IMR-90 (cell line): ENCODE measurements at regions not wholly inside any gene's neighbourhood (a gene's known extent, or its start where the extent isn't known, plus 50 kb on each side); places are given as distances from the start of the nearest gene placed in this dataset.

ENCODE experiments used
- ATAC-seq: fragments of 200-7000 bp; cut with Tn5 transposase; 2 replicates; pipeline ENCODE4 v1.9.1; 2020; ENCODE audit warnings: low read depth, mild to moderate bottlenecking, moderate library complexity
- BruUV-seq: library from RNA; stranded (reverse); fragments of 400-500 nt; replicated peaks from 2 replicates; lab custom pipeline; 2021; lab: Mats Ljungman, UMichigan
- CTCF ChIA-PET: fragments of 300-600 bp; formaldehyde crosslinking; extraction: SDS; loops from one replicate; lab custom pipeline; 2021; ENCODE audit warnings: antibody characterized with exemption; lab: Yijun Ruan, JAX
- POLR2A ChIA-PET: fragments of 300-600 bp; sonication (Branson Sonifier 250); formaldehyde crosslinking; loops from one replicate; lab custom pipeline; 2022; ENCODE audit warnings: antibody characterized with exemption; ENCODE audit not compliant: unreplicated experiment; lab: Charles Lee
- DNase-seq: peaks from one replicate; pipeline ENCODE4 v3.0.0; 2013
- H2AFZ ChIP-seq: replicated peaks from 2 replicates; pipeline ENCODE3; 2013; ENCODE audit warnings: low read length, mild to moderate bottlenecking; ENCODE audit not compliant: poor library complexity
- H2AK5ac ChIP-seq: 2 replicates; pipeline ENCODE4 v1.6.1; 2013; ENCODE audit warnings: low read depth, low read length, inconsistent platforms
- H2AK9ac ChIP-seq: replicated peaks from 2 replicates; pipeline ENCODE3; 2013; ENCODE audit warnings: mild to moderate bottlenecking, low read depth, low read length, moderate library complexity; ENCODE audit not compliant: poor library complexity
- H2BK120ac ChIP-seq: 2 replicates; pipeline ENCODE4 v1.6.1; 2013; ENCODE audit warnings: low read depth, low read length, inconsistent platforms
- H2BK15ac ChIP-seq: 3 replicates; pipeline ENCODE4 v1.6.1; 2013; ENCODE audit warnings: low read depth, low read length, inconsistent platforms
- H2BK20ac ChIP-seq: 2 replicates; pipeline ENCODE4 v1.6.1; 2013; ENCODE audit warnings: low read depth, mild to moderate bottlenecking, inconsistent platforms, low read length, moderate library complexity
- H2BK5ac ChIP-seq: 2 replicates; pipeline ENCODE4 v1.6.1; 2013; ENCODE audit warnings: mild to moderate bottlenecking, low read depth, low read length, inconsistent platforms; ENCODE audit not compliant: poor library complexity, severe bottlenecking
- H3K14ac ChIP-seq: replicated peaks from 2 replicates; pipeline ENCODE4 v1.6.1; 2013; ENCODE audit warnings: low read depth, low read length, inconsistent platforms
- H3K18ac ChIP-seq: 2 replicates; pipeline ENCODE4 v1.6.1; 2013; ENCODE audit warnings: low read depth, low read length, control low read depth
- H3K23ac ChIP-seq: 2 replicates; pipeline ENCODE4 v1.6.1; 2013; ENCODE audit warnings: low read depth, low read length, inconsistent platforms
- H3K27ac ChIP-seq: 2 replicates; pipeline ENCODE4 v1.5.1; 2013; ENCODE audit warnings: mild to moderate bottlenecking, control low read depth, low read length; ENCODE audit not compliant: insufficient read depth
- H3K27me3 ChIP-seq: 2 replicates; pipeline ENCODE4 v1.6.1; 2013; ENCODE audit warnings: low read length; ENCODE audit not compliant: control insufficient read depth, insufficient read depth
- H3K36me3 ChIP-seq: 2 replicates; pipeline ENCODE4 v1.6.1; 2013; ENCODE audit warnings: low read length, mixed read lengths; ENCODE audit not compliant: control insufficient read depth, insufficient read depth
- H3K4ac ChIP-seq: 2 replicates; pipeline ENCODE4 v1.6.1; 2013; ENCODE audit warnings: low read depth, low read length, inconsistent platforms
- H3K4me1 ChIP-seq: 2 replicates; pipeline ENCODE4 v1.6.1; 2013; ENCODE audit warnings: low read length, mixed read lengths; ENCODE audit not compliant: control insufficient read depth, insufficient read depth
- H3K4me2 ChIP-seq: 2 replicates; pipeline ENCODE4 v1.6.1; 2013; ENCODE audit warnings: low read depth, mild to moderate bottlenecking, control low read depth, low read length, moderate library complexity
- H3K4me3 ChIP-seq: 2 replicates; pipeline ENCODE4 v1.5.1; 2013; ENCODE audit warnings: low read depth, mild to moderate bottlenecking, control low read depth, low read length, moderate library complexity; ENCODE audit not compliant: insufficient read depth
- H3K56ac ChIP-seq: 2 replicates; pipeline ENCODE4 v1.6.1; 2013; ENCODE audit warnings: low read length, inconsistent platforms; ENCODE audit not compliant: insufficient read depth; ENCODE audit errors: extremely low read depth
- H3K79me1 ChIP-seq, 2 experiments: 2 replicates each; pipeline ENCODE4 v1.6.1; 2013; ENCODE audit warnings: low read length in 2 of 2, inconsistent platforms in 1 of 2, low read depth in 1 of 2
- H3K9ac ChIP-seq: 2 replicates; pipeline ENCODE4 v1.6.1; 2013; ENCODE audit warnings: low read depth, low read length, control low read depth
- H3K9me1 ChIP-seq: 2 replicates; pipeline ENCODE4 v1.6.1; 2013; ENCODE audit warnings: low read length, inconsistent platforms; ENCODE audit not compliant: insufficient read depth
- H3K9me3 ChIP-seq: 2 replicates; pipeline ENCODE4 v1.6.1; 2013; ENCODE audit warnings: low read length; ENCODE audit not compliant: control insufficient read depth, insufficient read depth
- H4K20me1 ChIP-seq: 2 replicates; pipeline ENCODE4 v1.6.1; 2013; ENCODE audit warnings: low read length, inconsistent platforms; ENCODE audit not compliant: insufficient read depth
- H4K5ac ChIP-seq: 2 replicates; pipeline ENCODE4 v1.6.1; 2013; ENCODE audit warnings: mild to moderate bottlenecking, low read depth, low read length, control low read depth
- H4K8ac ChIP-seq, 2 experiments: 2 replicates each; pipeline ENCODE4 v1.6.1; 2013; ENCODE audit warnings: low read depth in 2 of 2, low read length in 2 of 2, control low read depth in 1 of 2, inconsistent platforms in 1 of 2
- H4K91ac ChIP-seq: 2 replicates; pipeline ENCODE4 v1.6.1; 2013; ENCODE audit warnings: low read depth, low read length, inconsistent platforms; ENCODE audit not compliant: insufficient read depth
- MAZ ChIP-seq: IDR thresholded peaks from 2 replicates; pipeline ENCODE4 v1.6.1; 2012; ENCODE audit warnings: low read depth, mild to moderate bottlenecking, low read length, improper control_type of control experiment, moderate library complexity, borderline replicate concordance
- RAD21 ChIP-seq: IDR thresholded peaks from 2 replicates; pipeline ENCODE4 v1.6.1; 2012; ENCODE audit warnings: low read length, improper control_type of control experiment
- WGBS, 2 experiments: methylation state at CpG; one replicate each; pipeline versions ENCODE4 v1.1.5 to v1.1.7; 2013; ENCODE audit warnings: missing lambda C conversion rate in 2 of 2; ENCODE audit not compliant: insufficient read length in 1 of 2; ENCODE audit errors: extremely low coverage in 2 of 2; 5-methylcytosine and 5-hydroxymethylcytosine counted together
- dilution Hi-C: fragments of 300-500 bp; cut with HindIII; formaldehyde crosslinking; loops from one replicate; pipeline ENCODE4 v1.14.3; 2018; ENCODE audit warnings: low sequenced_read_pairs; ENCODE audit not compliant: unreplicated experiment
- in situ Hi-C: fragments of 300-500 bp; cut with MboI; formaldehyde crosslinking; loops from 3 replicates; pipeline ENCODE4 v1.14.3; 2019; ENCODE audit warnings: low sequenced_read_pairs, inconsistent platforms, mixed read lengths
- intact Hi-C: fragments of 100-400 bp; cut with micrococcal nuclease; formaldehyde crosslinking; loops from 2 replicates; pipeline ENCODE4 v1.10.0; 2022

DNA sequence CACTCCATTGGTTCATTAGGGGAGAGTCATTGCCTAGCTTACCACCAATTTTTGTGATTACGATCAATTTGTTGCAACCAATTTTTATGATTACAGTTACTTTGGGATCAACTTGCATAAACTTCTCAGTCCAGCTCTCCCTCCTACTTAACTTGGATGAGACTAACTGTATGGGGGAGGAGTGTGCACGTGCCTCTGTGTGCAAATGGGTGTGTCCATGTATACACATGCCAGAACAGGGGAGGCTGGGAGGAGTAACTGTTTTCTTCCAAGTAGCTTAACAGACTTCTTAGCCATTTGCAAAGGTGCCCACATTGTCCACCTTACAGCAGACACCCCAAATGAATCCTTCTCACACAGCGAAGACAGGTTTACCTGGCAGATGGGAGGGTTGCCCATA lies 117.7 kb upstream of the VCX3B start:
- no peaks in the 10 kb centered on the region for H4K20me1 ChIP-seq
- intact Hi-C loops: no loop called here
- no peak overlapping the region for H3K4me2 ChIP-seq
- H3K56ac ChIP-seq: no peak overlapping the region
- no peak overlapping the region for H3K27ac ChIP-seq
- no peak overlapping the region for H3K14ac ChIP-seq
- H2BK120ac ChIP-seq: no peak overlapping the region
- H2BK15ac ChIP-seq: no peak overlapping the region
- no peaks in the 10 kb centered on the region for H3K9me1 ChIP-seq
- no peaks in the 10 kb centered on the region for H3K4me1 ChIP-seq
- dilution Hi-C loops: no loop called here
- H3K27me3 ChIP-seq: no peaks in the 10 kb centered on the region
- H3K18ac ChIP-seq: no peak overlapping the region
- no peak overlapping the region for H2BK5ac ChIP-seq
- in situ Hi-C loops: no loop called here
- no peak for DNase-seq
- no peaks in the 10 kb centered on the region for H3K36me3 ChIP-seq
- CTCF ChIA-PET: no interaction called here
- H4K5ac ChIP-seq: no peak overlapping the region
- no peak for ATAC-seq
- H2AK5ac ChIP-seq: no peak overlapping the region
- TF ChIP-seq RAD21 (no peak), MAZ (no peak)
- no CpG with 5 or more reads among the region's 3 CpGs for WGBS, 2 experiments
- no peak overlapping the region for H4K91ac ChIP-seq
- H3K4ac ChIP-seq: no peak overlapping the region
- no peak overlapping the region for H2AFZ ChIP-seq
- H3K4me3 ChIP-seq: no peak overlapping the region
- H4K8ac ChIP-seq: no peak overlapping the region
- H2AK9ac ChIP-seq: no peak overlapping the region
- H3K23ac ChIP-seq: no peak overlapping the region
- POLR2A ChIA-PET: no interaction called here
- H2BK20ac ChIP-seq: no peak overlapping the region
- H3K9me3 ChIP-seq: peaks cover 26% of the 10 kb centered on the region
- H3K79me1 ChIP-seq: no peaks in the 10 kb centered on the region
- no TSS peak for BruUV-seq
- no peak overlapping the region for H3K9ac ChIP-seq
